H1 (cell line): ENCODE measurements at regions not wholly inside any gene's neighbourhood (a gene's known extent, or its start where the extent isn't known, plus 50 kb on each side); places are given as distances from the start of the nearest gene placed in this dataset.

ENCODE experiments used
- CTCF ChIA-PET: fragments of 300-600 bp; sonication (Branson Sonifier 250); formaldehyde crosslinking; loops from one replicate; lab custom pipeline; 2021; ENCODE audit not compliant: partially characterized antibody; lab: Charles Lee
- POLR2A ChIA-PET: fragments of 300-600 bp; sonication (Branson Sonifier 250); formaldehyde crosslinking; loops from one replicate; lab custom pipeline; 2021; ENCODE audit warnings: inconsistent platforms; ENCODE audit not compliant: partially characterized antibody; lab: Charles Lee
- DNase-seq, 2 experiments: peaks; one replicate each; pipeline versions ENCODE4 v3.0.0 to v3.0.0-alpha.2; 2010 to 2022; ENCODE audit warnings: low spot score in 2 of 2, low read depth in 1 of 2, mixed read lengths in 1 of 2
- FAIRE-seq: peaks from 2 replicates; lab custom pipeline; 2011; peaks lifted over from hg19 to GRCh38; lab: Jason Lieb, UNC
- H2AFZ ChIP-seq: 2 replicates; pipeline ENCODE4 v1.8.1; 2012; ENCODE audit warnings: low read length, inconsistent platforms
- H2AK5ac ChIP-seq: 2 replicates; pipeline ENCODE4 v1.6.1; 2013; ENCODE audit warnings: low read depth, low read length
- H2BK120ac ChIP-seq: replicated peaks from 2 replicates; pipeline ENCODE3; 2013; ENCODE audit warnings: low read depth, low read length, inconsistent platforms
- H2BK12ac ChIP-seq: 2 replicates; pipeline ENCODE4 v1.6.1; 2013; ENCODE audit warnings: low read depth, low read length
- H2BK15ac ChIP-seq: 2 replicates; pipeline ENCODE4 v1.6.1; 2013; ENCODE audit warnings: low read length
- H2BK20ac ChIP-seq: 2 replicates; pipeline ENCODE4 v1.6.1; 2013; ENCODE audit warnings: low read length
- H2BK5ac ChIP-seq: 2 replicates; pipeline ENCODE4 v1.6.1; 2013; ENCODE audit warnings: low read depth, low read length
- H3K14ac ChIP-seq: 2 replicates; pipeline ENCODE4 v1.6.1; 2013; ENCODE audit warnings: inconsistent platforms; ENCODE audit not compliant: insufficient read length
- H3K18ac ChIP-seq: 2 replicates; pipeline ENCODE4 v1.6.1; 2013; ENCODE audit warnings: low read length; ENCODE audit errors: extremely low read depth
- H3K23ac ChIP-seq: 2 replicates; pipeline ENCODE4 v1.6.1; 2013; ENCODE audit warnings: inconsistent platforms; ENCODE audit not compliant: insufficient read length
- H3K23me2 ChIP-seq: 2 replicates; pipeline ENCODE4 v1.6.1; 2013; ENCODE audit warnings: low read depth, low read length
- H3K27ac ChIP-seq: 2 replicates; pipeline ENCODE4 v1.6.1; 2011; ENCODE audit warnings: low read depth, low read length, inconsistent platforms
- H3K27me3 ChIP-seq, 4 experiments: replicated peaks in 1 of 4; 1 replicate in 1 of 4; 2 replicates in 3 of 4; pipeline versions ENCODE4 v1.6.1 to v1.8.1; 2011 to 2013; ENCODE audit warnings: low read length in 3 of 4, mild to moderate bottlenecking in 3 of 4, inconsistent platforms in 2 of 4, mixed read lengths in 2 of 4, moderate library complexity in 1 of 4; ENCODE audit not compliant: control insufficient read depth in 3 of 4, insufficient read depth in 3 of 4; ENCODE audit errors: extremely low read depth in 1 of 4
- H3K36me3 ChIP-seq, 4 experiments: 2 replicates each; pipeline versions ENCODE4 v1.6.1 to v1.8.1; 2011 to 2013; ENCODE audit warnings: mild to moderate bottlenecking in 4 of 4, low read length in 3 of 4, moderate library complexity in 2 of 4, control low read depth in 1 of 4, inconsistent platforms in 1 of 4; ENCODE audit not compliant: insufficient read depth in 4 of 4, control insufficient read depth in 2 of 4
- H3K4ac ChIP-seq: replicated peaks from 2 replicates; pipeline ENCODE3; 2013; ENCODE audit warnings: low read length, low read depth, mixed read lengths, inconsistent platforms; ENCODE audit not compliant: insufficient read length
- H3K4me1 ChIP-seq, 4 experiments: replicated peaks in 1 of 4; 1 replicate in 1 of 4; 2 replicates in 3 of 4; pipeline versions ENCODE4 v1.6.1 to v1.8.1; 2011 to 2013; ENCODE audit warnings: low read length in 3 of 4, inconsistent platforms in 2 of 4, mixed read lengths in 1 of 4; ENCODE audit not compliant: insufficient read depth in 4 of 4, control insufficient read depth in 3 of 4
- H3K4me2 ChIP-seq, 2 experiments: 2 replicates each; pipeline versions ENCODE4 v1.6.1 to v1.8.1; 2011 to 2013; ENCODE audit warnings: low read depth in 2 of 2, low read length in 2 of 2, control low read depth in 1 of 2, inconsistent platforms in 1 of 2, mild to moderate bottlenecking in 1 of 2; ENCODE audit not compliant: insufficient read depth in 1 of 2
- H3K4me3 ChIP-seq, 4 experiments: fragments of 200-600, 300-600 bp in 1 of 4; sonication (generic), shearing (Covaris generic), sonication (Bioruptor Twin) in 1 of 4; 2 replicates each; pipeline versions ENCODE4 v1.5.1 to v1.8.1; 2011 to 2016; ENCODE audit warnings: low read length in 4 of 4, low read depth in 3 of 4, control low read depth in 2 of 4, inconsistent platforms in 2 of 4, mild to moderate bottlenecking in 2 of 4, mixed read lengths in 1 of 4, moderate library complexity in 1 of 4; ENCODE audit not compliant: insufficient read depth in 2 of 4; ENCODE audit errors: extremely low read depth in 1 of 4
- H3K56ac ChIP-seq: replicated peaks from 2 replicates; pipeline ENCODE3; 2013; ENCODE audit warnings: low read depth, mild to moderate bottlenecking, mixed read lengths, low read length, inconsistent platforms; ENCODE audit not compliant: insufficient read length
- H3K79me1 ChIP-seq: 2 replicates; pipeline ENCODE4 v1.6.1; 2013; ENCODE audit warnings: low read depth, low read length, control low read depth
- H3K79me2 ChIP-seq, 2 experiments: 2 replicates each; pipeline versions ENCODE4 v1.6.1 to v1.8.1; 2012 to 2013; ENCODE audit warnings: low read length in 2 of 2, mild to moderate bottlenecking in 2 of 2, inconsistent platforms in 1 of 2; ENCODE audit not compliant: insufficient read depth in 2 of 2, control insufficient read depth in 1 of 2
- H3K9ac ChIP-seq, 4 experiments: replicated peaks in 1 of 4; 1 replicate in 1 of 4; 2 replicates in 3 of 4; pipeline versions ENCODE4 v1.6.1 to v1.8.1; 2011 to 2013; ENCODE audit warnings: low read depth in 3 of 4, low read length in 3 of 4, control low read depth in 2 of 4, mild to moderate bottlenecking in 2 of 4, moderate library complexity in 2 of 4, inconsistent platforms in 1 of 4; ENCODE audit errors: extremely low read depth in 1 of 4
- H3K9me3 ChIP-seq, 2 experiments: 2 replicates each; pipeline versions ENCODE4 v1.6.1 to v1.8.1; 2012 to 2013; ENCODE audit warnings: mild to moderate bottlenecking in 2 of 2, moderate library complexity in 2 of 2, control low read depth in 1 of 2, inconsistent platforms in 1 of 2, low read depth in 1 of 2, low read length in 1 of 2, mixed read lengths in 1 of 2; ENCODE audit not compliant: insufficient read depth in 2 of 2
- H4K20me1 ChIP-seq, 2 experiments: replicated peaks in 1 of 2; 2 replicates each; pipeline versions ENCODE3 to v1.8.1; 2011 to 2013; ENCODE audit warnings: inconsistent platforms in 2 of 2, low read length in 2 of 2, mild to moderate bottlenecking in 1 of 2; ENCODE audit not compliant: insufficient read depth in 2 of 2, control insufficient read depth in 1 of 2
- H4K5ac ChIP-seq: 2 replicates; pipeline ENCODE4 v1.6.1; 2013; ENCODE audit warnings: low read length, low read depth, mixed read lengths, inconsistent platforms; ENCODE audit not compliant: insufficient read length
- H4K8ac ChIP-seq: 2 replicates; pipeline ENCODE4 v1.8.0; 2013; ENCODE audit warnings: mild to moderate bottlenecking, moderate library complexity, low read length, inconsistent platforms; ENCODE audit not compliant: insufficient read depth; ENCODE audit errors: extremely low read depth
- H4K91ac ChIP-seq: replicated peaks from 2 replicates; pipeline ENCODE3; 2013; ENCODE audit warnings: low read length, mixed read lengths, inconsistent platforms; ENCODE audit not compliant: insufficient read length
- ATF2 ChIP-seq: IDR thresholded peaks from 2 replicates; pipeline ENCODE4 v1.6.1; 2012; ENCODE audit warnings: low read length, inconsistent platforms
- BACH1 ChIP-seq: IDR thresholded peaks from 2 replicates; pipeline ENCODE4 v1.6.1; 2012; ENCODE audit warnings: low read length, improper control_type of control experiment
- CEBPB ChIP-seq: IDR thresholded peaks from 2 replicates; pipeline ENCODE4 v1.6.1; 2012; ENCODE audit warnings: low read depth, low read length
- JUN ChIP-seq: IDR thresholded peaks from 2 replicates; pipeline ENCODE4 v1.6.1; 2011; ENCODE audit warnings: low read depth, mild to moderate bottlenecking, improper control_type of control experiment, low read length
- KDM5A ChIP-seq: fragments of 200-600 bp; IDR thresholded peaks from 2 replicates; pipeline ENCODE4 v1.7.1; 2012; ENCODE audit warnings: mild to moderate bottlenecking, low read length, inconsistent platforms, mixed read lengths
- PHF8 ChIP-seq: fragments of 200-600 bp; sonication (generic); conservative IDR thresholded peaks from 2 replicates; pipeline ENCODE4 v1.7.1; 2012; ENCODE audit warnings: low read depth, mild to moderate bottlenecking, inconsistent platforms, low read length, moderate library complexity
- POLR2A ChIP-seq, 2 experiments: IDR thresholded peaks; 1 replicate in 1 of 2; 2 replicates in 1 of 2; pipeline ENCODE4 v1.6.1; 2011; ENCODE audit warnings: low read depth in 2 of 2, low read length in 2 of 2, mild to moderate bottlenecking in 2 of 2; ENCODE audit errors: control extremely low read depth in 1 of 2
- SAP30 ChIP-seq: fragments of 300-600 bp; sonication (generic); IDR thresholded peaks from 2 replicates; pipeline ENCODE4 v1.7.1; 2012; ENCODE audit warnings: low read length, moderate library complexity, mild to moderate bottlenecking, inconsistent platforms; ENCODE audit not compliant: insufficient read depth, insufficient replicate concordance
- WGBS, 2 experiments: shearing (Covaris generic) in 1 of 2; methylation state at CpG; one replicate each; pipeline versions ENCODE4 v1.1.6 to v1.1.7; 2013 to 2015; ENCODE audit warnings: low lambda C conversion rate in 2 of 2, mixed read lengths in 2 of 2, inconsistent platforms in 1 of 2, low coverage in 1 of 2, missing lambda C conversion rate in 1 of 2; ENCODE audit not compliant: insufficient replicate concordance in 2 of 2, insufficient coverage in 1 of 2, insufficient read length in 1 of 2; ENCODE audit errors: extremely low coverage in 1 of 2, missing lambda C conversion rate in 1 of 2; 5-methylcytosine and 5-hydroxymethylcytosine counted together

- no peak overlapping the region for H3K14ac ChIP-seq
- TF ChIP-seq CEBPB (no peak), ATF2 (no peak), PHF8 (no peak), SAP30 (no peak), POLR2A (IDR thresholded peaks at IDR 0.05; ENCODE audit: control extremely low read depth in 1 of 2, low read depth in 2 of 2, low read length in 2 of 2) (no peak), JUN (no peak), BACH1 (no peak), KDM5A (no peak)
- H3K4me3 ChIP-seq = no peak overlapping the region
- WGBS, 2 experiments = 90% methylated on average over 2 of the region's 2 CpGs; no CpG with 5 or more reads in 1 of the 2 experiments
- H2BK12ac ChIP-seq = no peak overlapping the region
- H2BK5ac ChIP-seq = no peak overlapping the region
- POLR2A ChIA-PET = no interaction called here
- DNase-seq (no peak), FAIRE-seq (no peak)
- H2AFZ ChIP-seq = no peak overlapping the region
- CTCF ChIA-PET = no interaction called here
- H4K8ac ChIP-seq = no peak overlapping the region
- no peak overlapping the region for H4K91ac ChIP-seq
- H3K79me1 ChIP-seq = no peaks in the 10 kb centered on the region
- no peaks in the 10 kb centered on the region for H3K23me2 ChIP-seq
- H3K4me2 ChIP-seq = no peak overlapping the region
- no peak overlapping the region for H3K27ac ChIP-seq
- no peaks in the 10 kb centered on the region for H3K9me3 ChIP-seq
- H3K4me1 ChIP-seq = no peaks in the 10 kb centered on the region
- no peak overlapping the region for H2BK120ac ChIP-seq
- no peak overlapping the region for H2AK5ac ChIP-seq
- H3K56ac ChIP-seq = no peak overlapping the region
- H3K79me2 ChIP-seq = no peaks in the 10 kb centered on the region
- no peaks in the 10 kb centered on the region for H3K27me3 ChIP-seq
- no peak overlapping the region for H4K5ac ChIP-seq
- H2BK20ac ChIP-seq = no peak overlapping the region
- no peaks in the 10 kb centered on the region for H4K20me1 ChIP-seq
- no peak overlapping the region for H3K18ac ChIP-seq
- no peak overlapping the region for H3K9ac ChIP-seq
- no peak overlapping the region for H3K4ac ChIP-seq
- H3K23ac ChIP-seq = no peak overlapping the region
- H3K36me3 ChIP-seq = no peaks in the 10 kb centered on the region
- H2BK15ac ChIP-seq = no peak overlapping the region
These were observed 66.7 kb upstream of the MIR17HG start for GRCh38 chr13:91280801-91281200.
